Stimulated activated CD8-positive, alpha-beta memory T cell treated with anti-CD3 and anti-CD28 coated beads, Interleukin-12 subunit alpha, Interleukin-12 subunit beta, amount 100 ng/mL, for 24 hours (primary cell): ENCODE measurements at regions not wholly inside any gene's neighbourhood (a gene's known extent, or its start where the extent isn't known, plus 50 kb on each side); places are given as distances from the start of the nearest gene placed in this dataset.

Source experiments
- DNase-seq: peaks from one replicate; pipeline ENCODE4 v3.0.0-alpha.2; 2020; ENCODE audit errors: extremely low read depth

- DNase-seq = no peak
Observed at GRCh38 chr10:128710098-128710797, 584.0 kb upstream of the MKI67 start.

GRCh38 chr10:128710798-128711183 is 584.6 kb upstream of the MKI67 start:
- DNase-seq = no peak

- DNase-seq = no peak
Observed at GRCh38 chr10:128711806-128712205, 585.6 kb upstream of the MKI67 start.

- DNase-seq = no peak
Observed at GRCh38 chr10:128712661-128713400, 586.6 kb upstream of the MKI67 start.

GRCh38 chr10:128713471-128713870 is 587.2 kb upstream of the MKI67 start:
- DNase-seq = no peak

DNA sequence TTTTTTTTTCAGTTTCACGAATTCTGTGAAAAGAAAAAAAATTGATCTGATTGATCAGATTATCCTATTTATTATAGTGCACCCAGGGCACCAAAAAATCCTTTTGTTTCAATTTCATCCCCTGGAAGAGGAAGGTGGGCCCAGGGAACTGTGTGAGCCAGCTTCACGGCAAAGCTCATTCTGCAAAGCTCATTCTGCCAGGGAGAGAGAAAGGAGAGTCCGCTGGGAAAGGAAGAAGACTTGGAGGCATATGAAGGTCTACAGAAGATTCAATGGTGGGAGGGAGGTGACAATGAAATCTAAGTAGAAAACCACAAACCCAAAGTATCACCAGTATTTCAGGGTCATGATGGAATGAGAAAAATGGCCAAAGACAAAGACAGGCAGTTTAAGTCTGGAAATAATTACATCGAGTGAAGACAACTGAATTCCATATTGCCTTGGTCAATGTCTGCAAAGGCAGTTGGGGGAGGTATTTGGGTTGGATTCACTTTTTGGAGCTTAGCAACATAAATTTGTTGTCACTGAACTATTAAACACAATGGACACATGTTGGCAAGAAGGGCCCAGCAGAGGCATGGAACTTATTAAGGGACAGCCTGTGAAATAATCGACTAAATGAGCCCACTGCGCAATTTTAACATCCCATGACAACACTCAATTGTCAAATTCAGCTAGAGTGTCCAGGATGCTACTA is 587.8 kb upstream of the MKI67 start:
- DNase-seq = no peak

GRCh38 chr10:128714644-128715415 is 588.6 kb upstream of the MKI67 start:
- DNase-seq = no peak

DNA sequence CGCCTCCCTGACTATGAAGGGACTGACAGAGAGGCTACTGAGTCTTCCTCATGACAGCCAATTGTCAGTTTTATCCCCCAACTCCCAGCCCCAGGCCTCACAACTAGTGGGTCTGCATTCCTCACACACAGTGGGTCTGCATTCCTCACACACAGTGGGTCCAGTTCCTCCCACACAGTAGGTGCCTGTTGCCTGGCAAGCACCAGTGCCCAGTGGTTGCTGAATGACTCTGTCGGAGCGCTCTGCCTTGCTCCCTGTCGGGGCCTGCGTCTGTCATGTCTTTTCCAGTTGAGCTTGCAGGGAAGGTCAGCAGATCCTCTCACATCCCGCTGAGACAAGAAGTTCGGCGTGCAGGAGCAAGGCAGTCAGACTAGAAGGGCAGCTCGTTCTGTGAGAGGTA is 590.0 kb upstream of the MKI67 start:
- DNase-seq = no peak

DNA sequence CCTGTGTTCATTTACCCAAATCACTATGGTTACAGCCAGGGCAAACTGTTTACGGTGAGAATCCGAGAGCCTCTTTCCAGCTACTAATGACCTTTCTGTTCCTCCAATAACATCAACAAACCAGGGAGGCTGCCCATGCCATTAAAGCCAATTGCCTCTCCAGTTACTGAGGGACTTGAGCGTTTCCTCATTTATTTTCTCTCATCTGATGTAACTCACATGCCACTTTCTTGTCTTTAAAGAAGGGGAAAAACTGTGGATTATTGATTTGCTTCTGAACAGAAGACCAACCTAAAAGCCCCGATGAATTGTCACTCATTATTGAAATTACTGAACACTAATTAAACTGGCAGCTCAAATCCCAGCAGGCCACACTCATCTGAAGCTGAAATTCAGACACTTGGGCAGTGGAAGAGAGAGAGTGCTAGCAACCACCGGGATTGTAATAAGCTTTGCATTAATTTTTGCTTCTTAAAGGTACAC is 595.8 kb upstream of the MKI67 start:
- DNase-seq = no peak

GRCh38 chr10:128722947-128723346 is 596.7 kb upstream of the MKI67 start:
- DNase-seq = no peak

GRCh38 chr10:128723631-128724205 is 597.5 kb upstream of the MKI67 start:
- no peak for DNase-seq

GRCh38 chr10:128725531-128725930 is 599.3 kb upstream of the MKI67 start:
- no peak for DNase-seq

DNA sequence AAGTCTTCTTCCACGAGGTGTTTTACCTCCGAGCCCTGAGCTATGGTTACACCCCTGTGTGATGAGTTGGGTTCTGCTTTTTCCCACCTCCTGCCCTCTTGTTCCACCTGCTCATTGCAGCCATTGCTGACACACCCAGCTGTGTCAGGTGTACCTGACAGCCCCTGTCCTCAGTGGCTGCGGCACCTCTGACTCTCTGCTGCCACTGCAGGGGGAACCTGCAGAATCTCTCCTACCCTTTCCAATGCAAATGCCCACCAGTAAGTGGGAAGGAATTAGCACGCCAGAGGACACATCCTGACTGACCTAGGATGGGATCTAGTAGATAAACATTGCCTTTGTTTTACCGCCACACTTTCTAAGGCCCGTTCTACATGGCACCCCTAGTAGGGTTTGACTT is 600.9 kb upstream of the MKI67 start:
- no peak for DNase-seq

DNA sequence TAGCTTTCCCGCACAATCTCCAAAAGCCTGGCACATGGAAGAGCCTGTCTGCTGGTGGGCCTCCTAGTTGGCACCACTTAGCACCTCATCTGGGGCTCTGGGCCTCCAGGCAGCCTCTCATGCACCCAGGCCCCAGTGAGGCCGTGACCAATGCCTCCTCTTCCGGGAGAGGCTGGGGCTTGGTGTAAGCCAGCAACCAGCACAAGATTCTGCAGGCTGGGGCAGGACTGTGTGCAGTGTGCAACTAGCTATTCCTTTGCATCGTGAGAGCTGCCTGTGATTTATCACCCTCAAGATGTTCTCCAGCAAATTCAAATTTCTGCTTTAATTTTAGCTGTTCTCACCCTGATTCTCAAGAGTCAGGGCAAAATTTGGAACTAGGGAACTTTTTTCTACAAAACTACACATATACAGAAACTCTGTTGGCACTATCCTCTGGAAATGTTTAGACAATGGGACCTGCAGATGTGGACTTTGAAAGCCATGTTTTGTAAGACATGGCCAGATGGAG is 603.7 kb upstream of the MKI67 start:
- no peak for DNase-seq

GRCh38 chr10:128730922-128731321 is 604.7 kb upstream of the MKI67 start:
- no peak for DNase-seq

DNA sequence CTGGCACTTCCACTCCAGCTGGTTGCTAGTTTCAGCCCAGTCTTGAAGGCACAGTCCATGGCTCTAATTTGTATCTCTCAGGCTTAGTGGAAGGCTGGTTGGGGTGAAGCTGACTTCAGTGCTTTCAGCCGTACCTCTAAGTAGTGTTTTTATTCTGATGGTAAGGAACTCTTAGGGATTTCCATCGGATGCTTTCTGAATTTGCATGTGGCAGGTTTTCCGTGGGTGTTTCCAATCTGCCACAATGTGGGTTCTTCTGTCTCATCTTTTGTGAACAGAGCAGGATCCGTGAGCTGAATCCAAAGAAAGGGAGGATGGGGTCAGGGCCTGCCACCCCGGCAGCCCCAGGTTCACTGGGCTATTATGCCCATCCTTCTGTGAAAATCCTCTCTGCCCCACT is 607.9 kb upstream of the MKI67 start:
- DNase-seq = no peak

GRCh38 chr10:128734734-128735133 is 608.5 kb upstream of the MKI67 start:
- no peak for DNase-seq

GRCh38 chr10:128735996-128736395 is 609.8 kb upstream of the MKI67 start:
- no peak for DNase-seq

DNA sequence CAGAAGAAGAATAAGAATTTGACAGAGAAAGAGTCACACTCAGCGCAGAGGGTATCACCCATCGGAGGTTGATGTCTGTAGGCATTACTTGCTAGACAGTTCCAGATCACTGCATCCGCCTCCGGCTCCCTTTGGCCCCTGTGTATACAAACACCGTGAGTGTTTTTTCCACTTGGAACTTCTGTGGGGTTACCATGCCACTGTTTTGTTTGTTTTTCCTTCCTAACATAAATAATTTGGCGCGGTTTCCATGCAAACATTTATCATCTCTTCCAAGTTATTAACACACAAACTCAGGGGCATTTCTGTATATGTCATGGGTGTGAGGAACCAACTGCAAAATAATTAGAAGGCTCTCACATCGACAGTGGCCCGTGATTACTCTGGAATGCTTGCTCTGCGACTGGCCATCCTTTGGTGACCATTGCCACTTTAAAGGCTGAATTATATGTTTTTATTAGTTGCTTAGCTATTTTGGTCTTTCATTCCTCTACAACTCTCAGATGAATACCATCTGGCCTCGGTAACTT is 612.2 kb upstream of the MKI67 start:
- no peak for DNase-seq

- DNase-seq = no peak
Observed at GRCh38 chr10:128739930-128740329, 613.7 kb upstream of the MKI67 start.

DNA sequence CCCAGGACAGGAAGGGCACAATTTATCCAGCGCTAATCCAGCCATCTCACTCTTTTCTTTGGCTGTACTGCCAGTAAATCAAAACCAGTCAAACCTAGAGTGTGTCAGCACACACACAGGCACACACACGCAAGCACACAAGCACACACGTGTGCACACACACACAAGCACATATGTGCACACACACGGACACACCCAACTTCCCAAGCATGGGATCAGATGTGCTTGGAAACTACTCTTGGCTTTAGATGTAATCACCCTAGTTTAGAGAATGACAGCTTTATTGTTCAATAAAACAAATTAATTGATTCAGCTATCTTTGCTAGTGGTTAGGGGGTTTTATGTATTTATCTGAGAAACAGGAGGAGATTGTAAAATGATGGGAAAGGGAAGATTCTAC is 615.0 kb upstream of the MKI67 start:
- no peak for DNase-seq
